A549 (cell line): ENCODE measurements at regions not wholly inside any gene's neighbourhood (a gene's known extent, or its start where the extent isn't known, plus 50 kb on each side); places are given as distances from the start of the nearest gene placed in this dataset.

Experiments used
- ATAC-seq, 2 experiments: fragments of 200-7000 bp in 1 of 2; fragments of >200 bp in 1 of 2; cut with Nextera tagmentation in 1 of 2; cut with Tn5 transposase in 1 of 2; 3 replicates each; pipeline versions ENCODE4 v1.8.0 to v1.9.1; 2018 to 2020; ENCODE audit warnings: mild to moderate bottlenecking in 1 of 2, moderate library complexity in 1 of 2
- CTCF ChIA-PET: fragments of 300-600 bp; sonication (Branson Sonifier 250); formaldehyde crosslinking; extraction: SDS; loops from one replicate; lab custom pipeline; 2021; ENCODE audit warnings: antibody characterized with exemption, inconsistent platforms; lab: Yijun Ruan, JAX
- POLR2A ChIA-PET: fragments of 350-600 bp; formaldehyde crosslinking; extraction: SDS; loops from one replicate; lab custom pipeline; 2021; ENCODE audit warnings: antibody characterized with exemption, inconsistent platforms; lab: Yijun Ruan, JAX
- DNase-seq, 2 experiments: peaks; one replicate each; pipeline versions ENCODE4 v3.0.0 to v3.0.0-alpha.2; 2011 to 2016; ENCODE audit warnings: low read depth in 1 of 2, low spot score in 1 of 2
- FAIRE-seq: peaks from 2 replicates; lab custom pipeline; 2011; peaks lifted over from hg19 to GRCh38; lab: Jason Lieb, UNC
- H3K27ac ChIP-seq, 2 experiments: fragments of >200 bp; sonication (Bioruptor Twin); formaldehyde crosslinking; 3 replicates each; pipeline ENCODE4 v1.5.1; 2016 to 2017
- H3K4me1 ChIP-seq: fragments of >200 bp; sonication (Bioruptor Twin); formaldehyde crosslinking; 3 replicates; pipeline ENCODE4 v1.6.1; 2016
- H3K4me2 ChIP-seq: fragments of >200 bp; sonication (Bioruptor Twin); formaldehyde crosslinking; 3 replicates; pipeline ENCODE4 v1.6.1; 2016
- H3K4me3 ChIP-seq: fragments of >200 bp; sonication (Bioruptor Twin); formaldehyde crosslinking; 3 replicates; pipeline ENCODE4 v1.5.1; 2016
- H3K9me3 ChIP-seq: fragments of >200 bp; sonication (Bioruptor Twin); formaldehyde crosslinking; 3 replicates; pipeline ENCODE4 v1.6.1; 2016
- BHLHE40 ChIP-seq: IDR thresholded peaks from 2 replicates; pipeline ENCODE4 v1.6.1; 2012; ENCODE audit warnings: low read depth, low read length, inconsistent platforms
- CBX8 ChIP-seq: fragments of 200-600 bp; sonication (generic); IDR thresholded peaks from 2 replicates; pipeline ENCODE4 v1.6.1; 2016
- CEBPB ChIP-seq, 2 experiments: fragments of >200 bp in 1 of 2; sonication (Bioruptor Twin) in 1 of 2; formaldehyde crosslinking in 1 of 2; IDR thresholded peaks; 2 replicates each; pipeline ENCODE4 v1.6.1; 2012 to 2016
- FOSB ChIP-seq: fragments of 250-450 bp; sonication (Bioruptor Pico); IDR thresholded peaks from 2 replicates; pipeline ENCODE4 v1.5.0; 2020; ENCODE audit warnings: mild to moderate bottlenecking, moderate library complexity
- FOXS1 ChIP-seq: fragments of 250-450 bp; sonication (Bioruptor Pico); IDR thresholded peaks from 2 replicates; pipeline ENCODE4 v1.5.0; 2020; ENCODE audit warnings: mild to moderate bottlenecking, moderate library complexity
- GATA3 ChIP-seq: IDR thresholded peaks from 2 replicates; pipeline ENCODE4 v1.6.1; 2012; ENCODE audit warnings: borderline replicate concordance
- HOXB13 ChIP-seq: fragments of 250-450 bp; sonication (Bioruptor Pico); IDR thresholded peaks from 2 replicates; pipeline ENCODE4 v1.5.0; 2020; ENCODE audit warnings: low read depth, mild to moderate bottlenecking, moderate library complexity
- JUN ChIP-seq, 2 experiments: fragments of >200 bp; sonication (Bioruptor Twin); formaldehyde crosslinking; IDR thresholded peaks; 2 replicates in 1 of 2; 3 replicates in 1 of 2; pipeline ENCODE4 v1.6.1; 2016 to 2017
- KDM5A ChIP-seq: fragments of 200-600 bp; sonication (generic); IDR thresholded peaks from 2 replicates; pipeline ENCODE4 v1.6.1; 2016; ENCODE audit warnings: antibody characterized with exemption, mild to moderate bottlenecking
- MAFK ChIP-seq: fragments of 450-650 bp; IDR thresholded peaks from 2 replicates; pipeline ENCODE4 v1.6.1; 2014; ENCODE audit not compliant: partially characterized antibody
- NR3C1 ChIP-seq: fragments of >200 bp; sonication (Bioruptor Twin); formaldehyde crosslinking; IDR thresholded peaks from 3 replicates; pipeline ENCODE4 v1.6.1; 2017
- POLR2A ChIP-seq: IDR thresholded peaks from 2 replicates; pipeline ENCODE4 v1.6.1; 2012; ENCODE audit warnings: mild to moderate bottlenecking, low read length
- RAD21 ChIP-seq, 2 experiments: fragments of >200 bp in 1 of 2; sonication (Bioruptor Twin) in 1 of 2; formaldehyde crosslinking in 1 of 2; IDR thresholded peaks in 1 of 2; conservative IDR thresholded peaks in 1 of 2; 2 replicates in 1 of 2; 3 replicates in 1 of 2; pipeline ENCODE4 v1.6.1; 2012 to 2018; ENCODE audit warnings: inconsistent platforms in 1 of 2
- SMC3 ChIP-seq: fragments of >200 bp; sonication (Bioruptor Twin); formaldehyde crosslinking; IDR thresholded peaks from 3 replicates; pipeline ENCODE4 v1.6.1; 2018; ENCODE audit warnings: inconsistent platforms
- TP53 ChIP-seq: fragments of 250-450 bp; sonication (Bioruptor Pico); IDR thresholded peaks from 2 replicates; pipeline ENCODE4 v1.5.0; 2021; ENCODE audit warnings: mild to moderate bottlenecking, moderate library complexity
- ZC3H11A ChIP-seq: fragments of 450-650 bp; IDR thresholded peaks from 2 replicates; pipeline ENCODE4 v1.6.1; 2014; ENCODE audit warnings: antibody characterized with exemption, mild to moderate bottlenecking
- ZFP36 ChIP-seq: fragments of 450-650 bp; IDR thresholded peaks from 2 replicates; pipeline ENCODE4 v1.6.1; 2014; ENCODE audit warnings: borderline replicate concordance; ENCODE audit not compliant: partially characterized antibody
- ZNF302 ChIP-seq: fragments of 250-450 bp; sonication (Bioruptor Pico); IDR thresholded peaks from 2 replicates; pipeline ENCODE4 v1.9.0; 2021; ENCODE audit warnings: inconsistent platforms, mild to moderate bottlenecking, moderate library complexity
- WGBS: methylation state at CpG from one replicate; pipeline ENCODE4 v1.1.6; 2017; ENCODE audit errors: missing lambda C conversion rate; 5-methylcytosine and 5-hydroxymethylcytosine counted together
- TF ChIP-seq, protein P1 (sequence below): fragments of >200 bp; sonication (Bioruptor Twin); formaldehyde crosslinking; IDR thresholded peaks from 3 replicates; pipeline ENCODE4 v1.6.1; 2016
- TF ChIP-seq, protein P2 (sequence below): fragments of >200 bp; sonication (Bioruptor Twin); formaldehyde crosslinking; IDR thresholded peaks from 3 replicates; pipeline ENCODE4 v1.5.1; 2016
- TF ChIP-seq, protein P3 (sequence below): IDR thresholded peaks from 2 replicates; pipeline ENCODE4 v1.6.1; 2012
- TF ChIP-seq, protein P4 (sequence below): fragments of 250-450 bp; sonication (Bioruptor Pico); IDR thresholded peaks from 2 replicates; pipeline ENCODE4 v1.5.0; 2021; ENCODE audit warnings: mild to moderate bottlenecking, moderate library complexity, borderline replicate concordance
- TF ChIP-seq, protein P5 (sequence below): fragments of 200-600 bp; sonication (generic); IDR thresholded peaks from 2 replicates; pipeline ENCODE4 v1.6.1; 2016; ENCODE audit warnings: antibody characterized with exemption, mild to moderate bottlenecking, moderate library complexity
- TF ChIP-seq, protein P6 (sequence below): IDR thresholded peaks from 2 replicates; pipeline ENCODE4 v1.6.1; 2012; ENCODE audit warnings: low read depth, borderline replicate concordance

DNA sequence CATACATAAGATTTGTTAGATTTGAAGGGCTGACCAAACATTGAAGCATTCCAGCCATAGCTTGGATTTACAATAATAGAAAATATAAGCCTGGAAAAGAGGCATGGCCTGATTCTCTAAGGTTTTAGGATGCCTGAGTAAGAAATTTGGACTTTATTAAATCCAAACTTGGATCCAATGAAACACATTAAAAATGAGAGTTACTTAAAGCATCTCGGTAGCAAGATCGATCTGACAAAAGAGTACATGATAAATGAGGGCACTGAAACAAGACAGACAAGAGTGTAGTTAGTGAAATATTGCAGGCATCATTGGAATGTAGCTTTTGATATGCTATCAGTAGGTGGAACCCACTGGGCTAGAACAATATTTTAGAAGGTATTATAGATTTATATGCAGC lies 855.7 kb upstream of the DPPA4 start:
- H3K4me1 ChIP-seq = no peaks in the 10 kb centered on the region
- H3K4me2 ChIP-seq = no peak overlapping the region
- no peak overlapping the region for H3K27ac ChIP-seq
- H3K4me3 ChIP-seq = no peak overlapping the region
- no peak for FAIRE-seq
- CTCF ChIA-PET = no interaction called here
- POLR2A ChIA-PET = no interaction called here
- H3K9me3 ChIP-seq = peaks cover 7% of the 10 kb centered on the region; the same call in 1 of the 3 replicates
- no peak for ATAC-seq
- TF ChIP-seq CEBPB (IDR thresholded peaks at IDR 0.05) = no peak
- TF ChIP-seq ZNF302 (CRISPR knock-in tag) = no peak
- TF ChIP-seq RAD21 (conservative IDR thresholded peaks at IDR 0.05 in 1 of 2, IDR thresholded peaks at IDR 0.05 in 1 of 2) = no peak
- no peak for TF ChIP-seq CBX8
- no peak for TF ChIP-seq GATA3
- no peak for TF ChIP-seq FOSB
- TF ChIP-seq, protein P1, sequence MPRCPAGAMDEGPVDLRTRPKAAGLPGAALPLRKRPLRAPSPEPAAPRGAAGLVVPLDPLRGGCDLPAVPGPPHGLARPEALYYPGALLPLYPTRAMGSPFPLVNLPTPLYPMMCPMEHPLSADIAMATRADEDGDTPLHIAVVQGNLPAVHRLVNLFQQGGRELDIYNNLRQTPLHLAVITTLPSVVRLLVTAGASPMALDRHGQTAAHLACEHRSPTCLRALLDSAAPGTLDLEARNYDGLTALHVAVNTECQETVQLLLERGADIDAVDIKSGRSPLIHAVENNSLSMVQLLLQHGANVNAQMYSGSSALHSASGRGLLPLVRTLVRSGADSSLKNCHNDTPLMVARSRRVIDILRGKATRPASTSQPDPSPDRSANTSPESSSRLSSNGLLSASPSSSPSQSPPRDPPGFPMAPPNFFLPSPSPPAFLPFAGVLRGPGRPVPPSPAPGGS = no peak
- TF ChIP-seq MAFK = no peak
- TF ChIP-seq, protein P2, sequence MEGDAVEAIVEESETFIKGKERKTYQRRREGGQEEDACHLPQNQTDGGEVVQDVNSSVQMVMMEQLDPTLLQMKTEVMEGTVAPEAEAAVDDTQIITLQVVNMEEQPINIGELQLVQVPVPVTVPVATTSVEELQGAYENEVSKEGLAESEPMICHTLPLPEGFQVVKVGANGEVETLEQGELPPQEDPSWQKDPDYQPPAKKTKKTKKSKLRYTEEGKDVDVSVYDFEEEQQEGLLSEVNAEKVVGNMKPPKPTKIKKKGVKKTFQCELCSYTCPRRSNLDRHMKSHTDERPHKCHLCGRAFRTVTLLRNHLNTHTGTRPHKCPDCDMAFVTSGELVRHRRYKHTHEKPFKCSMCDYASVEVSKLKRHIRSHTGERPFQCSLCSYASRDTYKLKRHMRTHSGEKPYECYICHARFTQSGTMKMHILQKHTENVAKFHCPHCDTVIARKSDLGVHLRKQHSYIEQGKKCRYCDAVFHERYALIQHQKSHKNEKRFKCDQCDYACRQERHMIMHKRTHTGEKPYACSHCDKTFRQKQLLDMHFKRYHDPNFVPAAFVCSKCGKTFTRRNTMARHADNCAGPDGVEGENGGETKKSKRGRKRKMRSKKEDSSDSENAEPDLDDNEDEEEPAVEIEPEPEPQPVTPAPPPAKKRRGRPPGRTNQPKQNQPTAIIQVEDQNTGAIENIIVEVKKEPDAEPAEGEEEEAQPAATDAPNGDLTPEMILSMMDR = no peak
- TF ChIP-seq BHLHE40 = no peak
- no peak for TF ChIP-seq POLR2A
- TF ChIP-seq, protein P3, sequence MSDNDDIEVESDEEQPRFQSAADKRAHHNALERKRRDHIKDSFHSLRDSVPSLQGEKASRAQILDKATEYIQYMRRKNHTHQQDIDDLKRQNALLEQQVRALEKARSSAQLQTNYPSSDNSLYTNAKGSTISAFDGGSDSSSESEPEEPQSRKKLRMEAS = no peak
- WGBS = 39% methylated on average over 2 of the region's 2 CpGs
- no peak for DNase-seq

DNA sequence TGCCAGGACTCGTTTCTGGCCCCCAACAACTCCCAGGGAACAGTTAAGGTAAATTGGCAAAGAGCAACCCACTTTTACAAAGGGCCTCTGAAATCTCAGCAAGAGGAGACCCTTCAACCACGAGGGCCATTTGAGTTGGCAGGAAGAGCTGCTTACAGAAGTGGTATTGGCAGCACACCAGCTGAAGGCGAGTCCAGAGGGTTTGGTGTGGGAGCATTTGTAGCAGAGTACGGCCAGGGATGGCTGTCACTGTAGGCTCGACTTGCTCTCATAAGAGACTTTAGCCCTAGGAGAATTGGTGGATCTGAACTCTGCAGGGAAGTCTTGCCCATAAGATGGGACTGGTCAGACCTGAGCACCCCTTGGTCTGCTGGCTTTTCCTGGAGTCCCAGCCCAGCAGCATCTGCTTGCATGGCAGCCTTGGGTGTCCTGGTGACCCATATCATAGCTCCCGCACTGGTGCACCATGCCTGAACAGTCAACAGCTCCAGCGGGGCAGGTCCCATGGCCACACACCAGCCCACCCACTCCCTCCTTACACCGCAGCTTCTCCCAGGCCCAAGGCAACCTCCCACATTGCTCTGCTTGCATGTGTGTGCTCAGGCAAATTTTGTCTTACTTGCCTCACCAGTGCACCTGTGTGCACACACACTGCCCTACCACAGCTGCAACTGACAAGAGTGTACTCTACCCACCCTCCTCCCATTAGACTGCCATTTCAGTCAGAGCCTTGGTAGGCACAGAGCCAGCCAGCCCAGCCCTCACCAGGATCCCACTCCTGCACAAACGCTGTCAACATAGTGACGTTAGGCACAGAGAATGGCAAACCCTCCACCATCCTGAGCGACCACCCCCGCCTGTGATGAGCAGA lies 861.6 kb upstream of the DPPA4 start:
- TF ChIP-seq CBX8 = no peak
- no peak for TF ChIP-seq HOXB13 (CRISPR knock-in tag)
- no peak for TF ChIP-seq NR3C1
- no peak for TF ChIP-seq ZFP36
- TF ChIP-seq KDM5A = no peak
- TF ChIP-seq ZC3H11A = no peak
- TF ChIP-seq, protein P4, sequence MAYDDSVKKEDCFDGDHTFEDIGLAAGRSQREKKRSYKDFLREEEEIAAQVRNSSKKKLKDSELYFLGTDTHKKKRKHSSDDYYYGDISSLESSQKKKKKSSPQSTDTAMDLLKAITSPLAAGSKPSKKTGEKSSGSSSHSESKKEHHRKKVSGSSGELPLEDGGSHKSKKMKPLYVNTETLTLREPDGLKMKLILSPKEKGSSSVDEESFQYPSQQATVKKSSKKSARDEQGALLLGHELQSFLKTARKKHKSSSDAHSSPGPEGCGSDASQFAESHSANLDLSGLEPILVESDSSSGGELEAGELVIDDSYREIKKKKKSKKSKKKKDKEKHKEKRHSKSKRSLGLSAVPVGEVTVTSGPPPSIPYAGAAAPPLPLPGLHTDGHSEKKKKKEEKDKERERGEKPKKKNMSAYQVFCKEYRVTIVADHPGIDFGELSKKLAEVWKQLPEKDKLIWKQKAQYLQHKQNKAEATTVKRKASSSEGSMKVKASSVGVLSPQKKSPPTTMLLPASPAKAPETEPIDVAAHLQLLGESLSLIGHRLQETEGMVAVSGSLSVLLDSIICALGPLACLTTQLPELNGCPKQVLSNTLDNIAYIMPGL (CRISPR knock-in tag) = no peak
- TF ChIP-seq, protein P5, sequence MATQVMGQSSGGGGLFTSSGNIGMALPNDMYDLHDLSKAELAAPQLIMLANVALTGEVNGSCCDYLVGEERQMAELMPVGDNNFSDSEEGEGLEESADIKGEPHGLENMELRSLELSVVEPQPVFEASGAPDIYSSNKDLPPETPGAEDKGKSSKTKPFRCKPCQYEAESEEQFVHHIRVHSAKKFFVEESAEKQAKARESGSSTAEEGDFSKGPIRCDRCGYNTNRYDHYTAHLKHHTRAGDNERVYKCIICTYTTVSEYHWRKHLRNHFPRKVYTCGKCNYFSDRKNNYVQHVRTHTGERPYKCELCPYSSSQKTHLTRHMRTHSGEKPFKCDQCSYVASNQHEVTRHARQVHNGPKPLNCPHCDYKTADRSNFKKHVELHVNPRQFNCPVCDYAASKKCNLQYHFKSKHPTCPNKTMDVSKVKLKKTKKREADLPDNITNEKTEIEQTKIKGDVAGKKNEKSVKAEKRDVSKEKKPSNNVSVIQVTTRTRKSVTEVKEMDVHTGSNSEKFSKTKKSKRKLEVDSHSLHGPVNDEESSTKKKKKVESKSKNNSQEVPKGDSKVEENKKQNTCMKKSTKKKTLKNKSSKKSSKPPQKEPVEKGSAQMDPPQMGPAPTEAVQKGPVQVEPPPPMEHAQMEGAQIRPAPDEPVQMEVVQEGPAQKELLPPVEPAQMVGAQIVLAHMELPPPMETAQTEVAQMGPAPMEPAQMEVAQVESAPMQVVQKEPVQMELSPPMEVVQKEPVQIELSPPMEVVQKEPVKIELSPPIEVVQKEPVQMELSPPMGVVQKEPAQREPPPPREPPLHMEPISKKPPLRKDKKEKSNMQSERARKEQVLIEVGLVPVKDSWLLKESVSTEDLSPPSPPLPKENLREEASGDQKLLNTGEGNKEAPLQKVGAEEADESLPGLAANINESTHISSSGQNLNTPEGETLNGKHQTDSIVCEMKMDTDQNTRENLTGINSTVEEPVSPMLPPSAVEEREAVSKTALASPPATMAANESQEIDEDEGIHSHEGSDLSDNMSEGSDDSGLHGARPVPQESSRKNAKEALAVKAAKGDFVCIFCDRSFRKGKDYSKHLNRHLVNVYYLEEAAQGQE = no peak
- no peak for TF ChIP-seq SMC3
- TF ChIP-seq FOSB = no peak
- TF ChIP-seq, protein P6, sequence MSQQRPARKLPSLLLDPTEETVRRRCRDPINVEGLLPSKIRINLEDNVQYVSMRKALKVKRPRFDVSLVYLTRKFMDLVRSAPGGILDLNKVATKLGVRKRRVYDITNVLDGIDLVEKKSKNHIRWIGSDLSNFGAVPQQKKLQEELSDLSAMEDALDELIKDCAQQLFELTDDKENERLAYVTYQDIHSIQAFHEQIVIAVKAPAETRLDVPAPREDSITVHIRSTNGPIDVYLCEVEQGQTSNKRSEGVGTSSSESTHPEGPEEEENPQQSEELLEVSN = no peak
- no peak for TF ChIP-seq JUN (IDR thresholded peaks at IDR 0.05)
- TF ChIP-seq FOXS1 (CRISPR knock-in tag) = no peak
- TF ChIP-seq TP53 = no peak
- TF ChIP-seq, protein P1 = no peak
- no peaks in the 10 kb centered on the region for H3K9me3 ChIP-seq
- POLR2A ChIA-PET = no interaction called here
- ATAC-seq (no peak), DNase-seq (no peak), FAIRE-seq (no peak)
- 65% methylated on average over 11 of the region's 12 CpGs for WGBS
- H3K4me2 ChIP-seq = no peak overlapping the region
- no peak overlapping the region for H3K27ac ChIP-seq
- CTCF ChIA-PET = interaction anchor here (0.5 kb wide), 1 partner anchor 814 kb away, joined by 3 read pairs; no protein-coding TSS in a partner anchor
- H3K4me1 ChIP-seq = no peaks in the 10 kb centered on the region
- H3K4me3 ChIP-seq = no peak overlapping the region
